NCI-H2081 treated with DMSO at 0.1 percent for 48 hours (cell line): ENCODE measurements at regions not wholly inside any gene's neighbourhood (a gene's known extent, or its start where the extent isn't known, plus 50 kb on each side); places are given as distances from the start of the nearest gene placed in this dataset.
"Not testable (repeated sequence)": the region's sequence is repeated elsewhere in the genome, so short reads cannot be mapped to it uniquely, and the experiment has no call there.

Experiments used
- DNase-seq: peaks from one replicate; lab custom pipeline; 2025; lab: John Stamatoyannopoulos, UW

- DNase-seq, result no peak
Measured at GRCh38 chr6:135722190-135722589, 129.3 kb upstream of the PDE7B start.

DNA sequence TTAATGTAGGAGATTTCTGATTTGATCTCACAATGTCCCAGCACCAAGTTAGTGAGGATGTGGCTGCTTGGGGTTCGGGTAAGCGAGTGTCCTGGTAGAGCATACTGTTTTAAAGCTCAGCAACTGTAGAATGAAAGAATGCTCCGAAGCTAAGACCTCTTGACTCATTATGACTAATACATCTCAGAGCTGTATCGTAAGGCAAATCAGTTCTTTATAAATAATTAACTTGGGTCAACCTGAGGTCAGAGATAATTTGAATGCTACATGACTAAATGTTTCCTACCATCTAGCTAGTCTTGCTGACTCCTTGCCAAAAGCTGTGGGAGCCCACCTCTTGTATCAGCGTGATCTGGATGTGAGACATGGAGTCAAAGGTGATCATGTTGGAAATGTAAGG lies 128.8 kb upstream of the PDE7B start:
- no peak for DNase-seq

DNA sequence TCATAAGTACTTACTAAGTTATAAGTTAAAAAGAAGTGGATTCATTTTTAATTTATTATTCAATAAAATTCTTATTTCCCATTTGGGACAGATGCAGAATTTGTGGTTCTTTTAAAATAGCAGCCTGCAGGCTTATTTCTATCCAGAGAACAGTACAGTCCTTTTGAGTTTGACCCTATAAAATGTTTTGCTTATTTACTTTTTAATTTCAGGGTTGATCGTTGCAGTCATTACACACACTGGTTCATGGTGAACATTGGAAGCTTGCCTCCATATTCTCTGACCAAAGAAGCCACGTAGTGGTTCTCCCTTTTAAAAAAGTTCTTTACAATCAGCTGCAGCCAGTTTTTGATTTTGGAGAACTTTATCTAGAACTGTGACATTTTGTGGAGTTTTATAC lies 122.9 kb upstream of the PDE7B start:
- DNase-seq, result no peak

- no peak for DNase-seq
Measured at GRCh38 chr6:135731116-135731515, 120.4 kb upstream of the PDE7B start.

DNA sequence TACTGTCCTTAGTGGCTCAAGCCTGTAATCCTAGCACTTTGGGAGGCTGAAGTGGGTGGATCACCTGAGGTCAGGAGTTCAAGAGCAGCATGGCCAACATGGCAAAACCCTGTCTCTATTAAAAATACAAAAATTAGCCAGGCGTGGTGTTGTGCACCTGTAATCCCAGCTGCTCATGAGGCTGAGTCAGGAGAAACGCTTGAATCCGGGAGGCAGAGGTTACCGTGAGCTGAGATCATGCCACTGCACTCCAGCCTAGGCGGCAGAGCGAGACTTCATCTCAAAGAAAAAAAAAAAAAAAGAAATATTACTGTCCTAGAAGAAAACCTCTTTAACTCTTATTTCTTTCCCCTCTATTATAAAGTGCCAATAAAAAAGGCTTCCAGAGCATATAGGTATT lies 115.2 kb upstream of the PDE7B start:
- DNase-seq, result not testable (repeated sequence)

GRCh38 chr6:135738636-135739035 lies 112.9 kb upstream of the PDE7B start:
- no peak for DNase-seq

DNA sequence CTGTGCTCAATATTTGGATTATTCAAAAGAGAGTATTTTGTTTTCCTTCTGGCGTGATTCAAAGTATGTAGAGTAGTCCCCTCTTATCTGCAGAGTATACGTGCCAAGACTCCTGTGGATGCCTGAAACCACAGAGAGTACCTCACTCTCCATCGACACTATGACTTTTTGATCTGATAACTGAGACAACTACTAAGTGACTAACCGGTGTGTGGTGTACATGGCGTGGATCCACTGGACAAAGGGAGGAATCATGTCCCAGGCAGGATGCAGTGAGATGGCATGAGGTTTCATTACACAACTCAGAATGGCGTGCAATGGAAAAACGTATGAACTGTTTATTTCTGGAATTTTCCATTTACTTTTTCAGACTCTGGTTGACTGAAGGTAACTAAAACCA lies 112.2 kb upstream of the PDE7B start:
- DNase-seq, result no peak

DNA sequence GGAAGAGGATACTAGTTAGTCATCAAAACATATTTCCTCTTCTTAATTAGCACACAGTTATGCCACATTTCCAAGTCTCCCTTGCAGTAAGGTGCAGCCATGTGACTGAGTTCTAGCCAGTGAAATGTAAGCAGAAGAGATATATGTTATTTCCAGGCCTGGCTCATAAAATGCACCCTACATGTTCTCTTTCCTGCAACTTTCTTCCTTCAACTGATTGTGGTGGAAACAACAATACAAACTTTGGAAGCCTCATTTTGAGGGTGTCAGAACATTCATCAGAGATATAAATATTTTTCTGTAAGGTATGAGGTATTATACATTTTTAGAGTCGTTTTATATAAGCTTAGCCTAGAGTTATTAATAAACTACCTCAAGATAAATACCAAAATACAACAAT lies 110.9 kb upstream of the PDE7B start:
- DNase-seq, result no peak

DNA sequence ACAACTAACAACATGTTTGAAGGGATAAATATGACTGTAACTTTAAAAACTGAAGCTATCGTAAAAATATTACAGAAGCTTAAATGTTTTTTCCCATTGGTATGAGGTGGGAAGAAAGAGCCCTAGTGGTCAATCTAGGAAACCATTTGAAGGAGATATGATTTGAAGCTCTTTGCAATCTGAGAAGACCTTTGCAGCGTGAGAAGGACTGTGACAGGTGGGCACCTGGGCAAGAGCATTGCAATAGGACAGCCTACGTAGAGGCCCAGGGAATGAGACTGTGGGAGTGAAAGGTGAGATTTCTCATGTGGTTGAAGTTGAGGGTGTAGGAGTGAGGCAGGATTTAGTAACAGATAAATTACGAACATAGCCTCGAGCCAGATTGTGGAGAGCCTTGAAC lies 108.0 kb upstream of the PDE7B start:
- DNase-seq, result no peak

DNA sequence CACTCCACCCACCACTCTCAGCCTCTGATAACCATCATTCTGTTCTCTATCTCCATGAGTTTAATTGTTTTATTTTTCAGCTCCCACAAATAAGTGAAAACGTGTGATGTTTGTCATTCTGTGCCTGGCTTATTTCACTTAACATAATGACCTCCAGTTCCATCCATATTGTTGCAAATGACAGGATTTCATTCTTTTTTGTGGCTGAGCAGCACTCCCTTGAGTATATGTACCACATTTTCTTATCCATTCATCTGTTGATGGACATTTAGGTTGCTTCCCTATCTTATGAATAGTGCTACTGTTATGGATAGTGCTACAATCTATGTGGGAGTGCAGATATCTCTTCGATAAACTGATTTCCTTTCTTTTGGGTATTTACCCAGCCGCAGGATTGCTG lies 103.3 kb upstream of the PDE7B start:
- DNase-seq, result no peak

GRCh38 chr6:135750081-135750480 lies 101.4 kb upstream of the PDE7B start:
- no peak for DNase-seq

DNA sequence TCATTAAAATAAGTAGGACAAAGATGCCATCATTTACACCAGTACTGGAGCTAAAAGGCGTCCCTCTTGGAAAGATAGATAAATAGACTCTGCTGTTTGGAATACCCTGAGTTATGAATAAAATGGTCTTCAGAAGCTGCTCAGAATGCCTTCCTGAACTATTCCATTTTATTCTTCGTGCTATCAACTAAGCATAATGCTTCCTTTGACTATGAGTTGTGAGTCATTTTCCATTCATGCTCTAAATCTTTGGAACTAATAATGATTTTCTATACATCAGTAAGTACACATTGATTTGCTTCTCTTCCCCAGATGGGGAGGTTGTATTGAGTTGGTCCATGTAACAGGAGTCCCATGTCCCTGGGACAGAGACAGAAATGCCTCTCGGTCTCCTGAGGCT lies 98.3 kb upstream of the PDE7B start:
- no peak for DNase-seq

DNA sequence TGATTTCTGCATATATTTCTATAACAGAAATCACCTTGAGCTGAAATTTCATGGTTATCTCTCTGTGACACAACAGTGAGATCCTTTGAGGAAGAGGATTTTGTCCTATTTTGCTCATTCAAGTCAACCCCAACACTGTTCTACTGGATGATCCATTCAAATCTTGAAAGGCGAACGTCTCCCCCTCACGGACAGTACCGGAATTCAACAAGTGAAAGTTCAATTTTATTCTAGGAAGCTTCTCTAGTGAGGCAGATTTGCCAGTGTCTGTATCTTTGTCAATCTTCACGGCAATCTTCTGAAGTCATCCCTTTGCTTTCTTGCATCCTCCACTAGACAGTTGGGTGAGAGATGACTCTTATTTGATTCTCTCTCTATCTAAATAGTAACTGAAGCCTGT lies 91.7 kb upstream of the PDE7B start:
- no peak for DNase-seq

- no peak for DNase-seq
Measured at GRCh38 chr6:135774006-135774405, 77.5 kb upstream of the PDE7B start.

- DNase-seq, result no peak
Measured at GRCh38 chr6:135779213-135779612, 72.3 kb upstream of the PDE7B start.

- DNase-seq, result no peak
Measured at GRCh38 chr6:135780326-135780725, 71.2 kb upstream of the PDE7B start.

DNA sequence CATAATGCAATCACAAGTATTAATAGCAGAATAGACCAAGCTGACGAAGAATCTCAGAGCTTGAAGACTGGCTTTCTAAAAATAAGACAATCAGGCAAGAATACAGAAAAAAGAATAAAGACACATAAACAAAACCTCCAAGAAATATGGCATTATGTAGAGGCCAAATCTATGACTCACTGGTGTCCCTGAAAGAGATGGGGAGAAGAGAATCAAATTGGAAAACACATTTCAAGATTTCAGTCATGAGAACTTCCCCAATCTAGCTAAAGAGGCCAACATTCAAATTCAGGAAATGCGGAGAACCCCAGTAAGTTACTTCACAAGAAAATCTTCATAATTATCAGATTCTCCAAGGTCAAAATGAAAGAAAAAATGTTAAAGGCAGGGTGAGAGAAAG lies 69.0 kb upstream of the PDE7B start:
- DNase-seq, result no peak

DNA sequence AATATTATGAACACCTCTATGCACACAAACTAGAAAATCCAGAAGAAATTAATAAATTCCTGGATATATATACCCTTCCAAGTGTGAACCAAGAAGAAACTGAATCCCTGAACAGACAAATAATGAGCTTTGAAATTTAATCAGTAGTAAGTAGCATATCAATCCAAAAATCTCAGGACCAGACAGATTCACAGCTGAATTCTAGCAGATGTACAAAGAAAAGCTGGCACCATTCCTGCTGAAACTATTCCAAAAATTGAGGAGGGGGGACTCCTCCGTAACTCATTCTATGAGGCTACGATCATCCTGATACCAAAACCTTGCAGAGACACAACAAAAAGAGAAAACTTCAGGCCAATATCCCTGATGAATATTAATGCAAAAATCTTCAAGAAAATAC lies 67.0 kb upstream of the PDE7B start:
- no peak for DNase-seq

DNA sequence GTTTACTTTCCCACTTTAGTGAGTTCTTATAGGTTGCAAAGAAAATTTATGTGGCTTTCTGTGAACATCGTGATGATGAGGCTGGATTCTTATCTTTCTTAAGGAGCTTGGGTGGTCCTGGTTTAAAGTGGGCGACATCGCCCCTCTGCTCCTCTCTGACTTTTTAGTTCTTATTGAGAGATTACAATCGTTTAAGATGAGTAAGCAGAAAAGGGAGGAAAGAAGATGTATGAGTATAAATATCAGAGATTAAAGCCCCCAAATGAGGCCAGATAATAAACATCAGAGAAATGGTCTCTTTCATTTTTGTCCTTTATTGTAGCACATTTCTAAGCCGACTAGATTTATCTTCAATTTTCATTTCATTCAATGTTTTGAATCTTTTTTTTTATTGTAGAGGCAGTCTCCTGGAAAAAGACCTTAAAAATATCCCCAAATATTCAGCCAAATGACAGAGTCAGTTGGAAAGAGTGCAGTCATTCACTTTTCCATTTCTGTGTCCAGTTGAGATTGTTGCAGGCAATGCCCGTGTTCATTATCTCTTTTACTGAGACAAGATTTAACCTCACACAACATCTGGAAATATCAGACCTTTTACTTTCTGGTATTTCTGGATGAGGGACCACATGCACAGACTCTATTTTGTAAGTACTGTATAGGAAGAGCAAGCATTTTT lies 62.0 kb upstream of the PDE7B start:
- DNase-seq, result no peak

DNA sequence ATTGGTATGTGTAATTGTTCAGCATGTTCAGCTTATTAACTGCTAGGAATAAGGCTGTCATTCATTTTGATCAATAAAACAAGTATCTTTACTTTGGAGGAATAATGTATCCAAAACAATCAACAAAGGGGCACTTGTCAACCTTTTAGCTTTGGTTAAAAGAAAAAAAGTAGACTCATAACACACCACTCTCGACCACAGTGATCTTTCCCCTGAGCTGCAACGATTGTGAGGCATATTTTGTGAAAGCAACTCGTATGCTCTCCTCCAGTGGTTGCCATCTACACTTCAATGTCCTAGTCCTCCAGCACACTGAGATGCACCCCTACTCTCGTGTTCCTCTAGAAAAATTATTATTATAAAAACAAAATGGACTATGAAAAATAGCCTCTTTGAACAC lies 60.1 kb upstream of the PDE7B start:
- DNase-seq, result no peak

GRCh38 chr6:135796643-135797305 lies 54.7 kb upstream of the PDE7B start:
- DNase-seq, result no peak

- DNase-seq, result no peak
Measured at GRCh38 chr6:135797361-135797760, 54.1 kb upstream of the PDE7B start.

DNA sequence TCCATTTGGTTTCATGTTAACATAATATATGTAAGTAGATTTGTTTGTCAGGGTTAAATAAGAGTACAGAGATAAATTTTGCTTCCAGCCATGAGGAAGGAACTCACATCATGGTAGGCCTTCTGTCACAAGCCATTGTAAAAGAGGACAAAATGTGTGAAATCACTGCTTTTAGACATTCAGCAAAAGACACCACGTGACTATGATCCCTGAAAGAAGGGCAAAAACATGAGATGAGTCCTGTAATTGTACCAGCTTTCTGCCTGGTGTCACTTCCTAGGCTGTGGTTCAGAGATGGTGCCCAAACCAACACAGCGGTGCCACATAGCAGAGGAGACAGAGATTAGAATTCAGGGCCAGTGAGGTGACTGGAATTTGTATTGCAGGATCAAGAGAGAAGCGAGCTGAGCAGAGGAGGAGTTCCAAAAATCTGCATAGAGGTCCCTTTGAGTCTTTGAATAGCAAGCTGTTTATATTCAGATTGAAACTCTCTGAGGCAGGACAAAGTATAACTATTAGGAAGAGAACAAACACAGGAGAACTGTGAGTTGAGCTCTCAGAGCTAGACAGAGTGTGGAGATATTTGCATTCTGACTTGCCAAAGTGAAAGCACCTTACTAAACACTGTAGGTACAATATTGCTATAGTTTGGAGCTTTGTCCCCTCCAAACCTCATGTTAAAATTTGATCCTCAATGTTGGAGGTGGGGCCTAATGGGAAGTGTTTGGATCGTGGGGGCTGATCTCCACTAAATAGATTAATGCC lies 52.6 kb upstream of the PDE7B start:
- no peak for DNase-seq
